ENCODE measurements at regions not wholly inside any gene's neighbourhood (a gene's known extent, or its start where the extent isn't known, plus 50 kb on each side); places are given as distances from the start of the nearest gene placed in this dataset.

- ChIA-PET CTCF (no interaction called here), POLR2A (ENCODE audit: low non-redundant PET) (no interaction called here)
- DNase-seq (ENCODE audit: low spot score): no peak
- TF ChIP-seq, protein P1, sequence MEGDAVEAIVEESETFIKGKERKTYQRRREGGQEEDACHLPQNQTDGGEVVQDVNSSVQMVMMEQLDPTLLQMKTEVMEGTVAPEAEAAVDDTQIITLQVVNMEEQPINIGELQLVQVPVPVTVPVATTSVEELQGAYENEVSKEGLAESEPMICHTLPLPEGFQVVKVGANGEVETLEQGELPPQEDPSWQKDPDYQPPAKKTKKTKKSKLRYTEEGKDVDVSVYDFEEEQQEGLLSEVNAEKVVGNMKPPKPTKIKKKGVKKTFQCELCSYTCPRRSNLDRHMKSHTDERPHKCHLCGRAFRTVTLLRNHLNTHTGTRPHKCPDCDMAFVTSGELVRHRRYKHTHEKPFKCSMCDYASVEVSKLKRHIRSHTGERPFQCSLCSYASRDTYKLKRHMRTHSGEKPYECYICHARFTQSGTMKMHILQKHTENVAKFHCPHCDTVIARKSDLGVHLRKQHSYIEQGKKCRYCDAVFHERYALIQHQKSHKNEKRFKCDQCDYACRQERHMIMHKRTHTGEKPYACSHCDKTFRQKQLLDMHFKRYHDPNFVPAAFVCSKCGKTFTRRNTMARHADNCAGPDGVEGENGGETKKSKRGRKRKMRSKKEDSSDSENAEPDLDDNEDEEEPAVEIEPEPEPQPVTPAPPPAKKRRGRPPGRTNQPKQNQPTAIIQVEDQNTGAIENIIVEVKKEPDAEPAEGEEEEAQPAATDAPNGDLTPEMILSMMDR (conservative IDR thresholded peaks at IDR 0.05; ENCODE audit: low read depth): no peak
- H3K27ac ChIP-seq: no peak overlapping the region
Measured at GRCh38 chr12:126741536-126742240, 1525.3 kb upstream of the TMEM132C start.

- no peak for DNase-seq (ENCODE audit: low spot score)
- ChIA-PET CTCF (interaction anchor here (0.6 kb wide), 1 partner anchor 370 kb away, joined by 3 read pairs; no protein-coding TSS in a partner anchor), POLR2A (ENCODE audit: low non-redundant PET) (no interaction called here)
- H3K27ac ChIP-seq: no peak overlapping the region
- TF ChIP-seq, protein P1 (conservative IDR thresholded peaks at IDR 0.05; ENCODE audit: low read depth): no peak
Measured at GRCh38 chr12:126742241-126742641, 1524.7 kb upstream of the TMEM132C start.

GRCh38 chr12:126747530-126748149, 1519.3 kb upstream of the TMEM132C start:
- CTCF ChIA-PET: interaction anchor here (0.6 to 1.1 kb wide), 3 partner anchors 27 to 514 kb away, joined by 3 to 4 read pairs (median 3); no protein-coding TSS in a partner anchor
- DNase-seq (ENCODE audit: low spot score): peak; percentile 13
- no peak overlapping the region for H3K27ac ChIP-seq
- POLR2A ChIA-PET (ENCODE audit: low non-redundant PET): no interaction called here
- TF ChIP-seq, protein P1 (conservative IDR thresholded peaks at IDR 0.05; ENCODE audit: low read depth): peak; percentile 78

- DNase-seq (ENCODE audit: low spot score): no peak
- H3K27ac ChIP-seq: no peak overlapping the region
- POLR2A ChIA-PET (ENCODE audit: low non-redundant PET): no interaction called here
- CTCF ChIA-PET: no interaction called here
- TF ChIP-seq, protein P1 (conservative IDR thresholded peaks at IDR 0.05; ENCODE audit: low read depth): no peak
Measured at GRCh38 chr12:126752021-126752420, 1514.9 kb upstream of the TMEM132C start.

DNA sequence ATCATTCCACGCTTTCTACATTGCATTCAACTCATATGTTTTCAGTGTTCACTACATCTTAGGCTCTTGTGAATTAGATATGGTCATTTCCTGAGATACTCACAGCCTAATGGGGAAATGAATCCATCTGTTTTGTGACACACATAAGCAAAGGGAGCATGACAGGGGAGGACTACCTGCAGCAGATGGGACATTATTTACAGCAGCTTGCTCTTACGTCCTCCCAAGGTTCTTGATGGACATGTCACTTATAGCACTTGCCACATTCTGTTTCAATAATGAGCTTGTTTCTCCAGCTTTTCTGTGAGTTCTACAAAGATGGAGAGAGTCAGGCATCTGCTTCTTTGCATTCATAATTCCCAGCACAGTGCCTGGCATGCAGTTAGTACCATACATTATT, 1509.6 kb upstream of the TMEM132C start:
- TF ChIP-seq, protein P1 (conservative IDR thresholded peaks at IDR 0.05; ENCODE audit: low read depth): no peak
- DNase-seq (ENCODE audit: low spot score): no peak
- CTCF ChIA-PET: no interaction called here
- POLR2A ChIA-PET (ENCODE audit: low non-redundant PET): no interaction called here
- H3K27ac ChIP-seq: no peak overlapping the region

GRCh38 chr12:126760092-126760491, 1506.9 kb upstream of the TMEM132C start:
- POLR2A ChIA-PET (ENCODE audit: low non-redundant PET): no interaction called here
- no peak overlapping the region for H3K27ac ChIP-seq
- no peak for DNase-seq (ENCODE audit: low spot score)
- CTCF ChIA-PET: no interaction called here
- TF ChIP-seq, protein P1 (conservative IDR thresholded peaks at IDR 0.05; ENCODE audit: low read depth): no peak

Measured in RWPE1 (cell line).